HG03064 (cell line): ENCODE measurements at regions not wholly inside any gene's neighbourhood (a gene's known extent, or its start where the extent isn't known, plus 50 kb on each side); places are given as distances from the start of the nearest gene placed in this dataset.

Experiments
- ATAC-seq: cut with Tn5 transposase; IDR thresholded peaks from one replicate; pipeline ENCODE4 v1.9.1; 2021; ENCODE audit warnings: low read depth; ENCODE audit not compliant: unreplicated experiment

GRCh38 chr2:155456222-155456621 is 757.7 kb downstream of the KCNJ3 start:
- no peak for ATAC-seq

GRCh38 chr2:155442755-155443372 is 744.4 kb downstream of the KCNJ3 start:
- no peak for ATAC-seq

DNA sequence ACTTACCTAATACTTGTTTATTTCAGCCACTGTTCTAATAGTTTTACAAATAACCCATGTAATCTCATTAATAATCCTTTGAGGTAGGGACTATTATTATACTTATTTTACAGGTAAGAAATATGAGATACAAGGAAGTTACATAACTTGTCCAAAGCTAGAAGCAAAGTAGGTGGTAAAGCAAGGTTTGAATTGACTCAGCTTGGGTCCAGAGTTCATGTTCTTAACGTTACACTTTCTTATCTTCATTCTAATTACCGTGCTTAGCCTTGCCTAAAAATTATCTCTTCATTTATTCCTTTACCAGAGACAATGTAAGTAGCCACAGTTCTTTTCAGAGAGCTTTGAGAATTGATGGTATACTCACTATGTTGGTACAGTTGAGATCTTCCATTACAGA is 743.6 kb downstream of the KCNJ3 start:
- ATAC-seq = no peak

GRCh38 chr2:155431004-155431507 is 732.6 kb downstream of the KCNJ3 start:
- ATAC-seq = no peak

DNA sequence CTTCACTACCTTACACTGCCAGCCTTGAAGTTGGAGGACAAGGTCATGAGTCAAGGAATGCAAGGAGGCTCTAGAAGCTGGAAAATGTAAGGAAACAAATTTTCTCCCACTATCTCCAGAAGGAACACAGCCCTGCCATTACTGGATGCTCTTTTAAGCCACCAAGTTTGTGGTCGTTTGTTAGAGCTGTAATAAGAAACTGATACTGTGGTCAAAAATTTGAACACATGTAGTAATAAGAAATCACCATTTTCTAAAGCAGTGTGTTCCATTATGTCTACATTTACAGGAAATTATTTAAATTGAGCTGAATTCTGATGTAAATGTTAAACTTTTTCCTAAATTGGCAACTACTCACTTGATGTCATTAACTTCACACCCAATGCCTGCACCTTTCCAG is 729.0 kb downstream of the KCNJ3 start:
- no peak for ATAC-seq

- ATAC-seq = no peak
These were observed 726.0 kb downstream of the KCNJ3 start for GRCh38 chr2:155424518-155424917.

GRCh38 chr2:155418753-155419152 is 720.3 kb downstream of the KCNJ3 start:
- no peak for ATAC-seq

- peak; percentile 95 for ATAC-seq
These were observed 714.1 kb downstream of the KCNJ3 start for GRCh38 chr2:155412598-155412997.

DNA sequence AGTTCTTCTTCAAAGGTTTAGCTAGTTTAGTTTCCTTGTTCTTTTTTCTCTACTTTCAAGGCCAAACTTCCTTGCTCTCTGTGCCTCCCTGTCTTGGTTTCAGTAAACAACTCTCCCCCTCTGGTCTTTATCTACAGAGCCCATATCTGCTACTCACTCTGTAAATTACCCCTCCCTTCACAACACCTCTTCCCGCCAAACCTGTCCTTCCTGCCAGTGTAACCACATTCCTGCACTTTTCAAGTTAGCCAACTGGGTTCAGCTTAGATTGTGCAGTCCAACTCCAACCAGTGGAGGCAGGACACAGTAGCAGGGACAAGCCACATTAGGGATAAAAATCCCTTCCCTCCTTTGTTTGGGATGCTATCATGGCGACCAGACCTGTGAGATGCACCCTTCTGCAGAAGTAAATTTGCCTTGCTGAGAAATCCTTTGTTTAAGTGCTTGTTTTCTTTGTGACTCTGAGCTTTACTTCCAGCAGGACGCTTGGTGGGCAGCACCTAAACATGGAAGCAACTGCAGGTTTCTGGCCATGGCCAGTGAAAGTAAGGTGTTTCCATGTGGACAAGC is 706.0 kb downstream of the KCNJ3 start:
- no peak for ATAC-seq

DNA sequence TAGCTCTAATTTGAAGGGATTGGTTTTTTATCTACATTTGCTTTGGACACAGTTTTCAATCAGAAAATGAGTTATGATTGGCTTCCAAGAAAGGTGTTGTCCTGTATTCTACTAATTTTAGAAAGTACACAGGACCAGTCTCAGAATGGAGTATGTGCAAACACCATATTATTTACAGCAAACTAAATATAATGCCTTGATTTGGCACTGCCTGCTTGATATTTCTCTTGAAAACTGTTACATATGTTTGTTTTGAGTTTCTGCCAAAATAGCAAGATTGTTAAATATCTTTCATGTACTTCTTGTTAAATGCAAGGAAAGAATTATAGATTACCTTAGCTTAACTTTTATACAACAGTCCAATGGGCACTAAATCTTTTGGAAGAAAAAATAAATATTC is 694.9 kb downstream of the KCNJ3 start:
- ATAC-seq = no peak

GRCh38 chr2:155391613-155392130 is 693.2 kb downstream of the KCNJ3 start:
- no peak for ATAC-seq

GRCh38 chr2:155389224-155389623 is 690.7 kb downstream of the KCNJ3 start:
- no peak for ATAC-seq

- ATAC-seq = no peak
These were observed 686.1 kb downstream of the KCNJ3 start for GRCh38 chr2:155384555-155385123.

DNA sequence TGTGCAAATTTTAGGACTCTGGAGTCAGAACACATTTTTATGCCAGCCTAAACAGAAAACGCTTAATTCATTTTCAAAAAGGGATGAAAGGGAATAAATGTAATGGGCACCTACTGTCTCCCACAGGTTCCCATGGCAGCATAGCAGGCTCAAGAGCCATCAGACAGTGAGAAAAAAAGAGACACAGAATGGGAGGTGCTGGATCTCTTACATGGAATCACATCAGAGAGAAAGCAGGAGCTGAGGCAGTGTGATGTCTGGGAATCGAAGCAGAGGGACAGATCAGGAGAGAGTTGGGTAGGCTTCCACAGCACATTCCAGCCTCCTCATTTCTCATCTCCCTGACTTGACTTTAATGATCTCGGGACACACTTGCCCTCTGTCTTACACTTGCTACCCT is 684.3 kb downstream of the KCNJ3 start:
- no peak for ATAC-seq

- no peak for ATAC-seq
These were observed 682.9 kb downstream of the KCNJ3 start for GRCh38 chr2:155381436-155381835.

DNA sequence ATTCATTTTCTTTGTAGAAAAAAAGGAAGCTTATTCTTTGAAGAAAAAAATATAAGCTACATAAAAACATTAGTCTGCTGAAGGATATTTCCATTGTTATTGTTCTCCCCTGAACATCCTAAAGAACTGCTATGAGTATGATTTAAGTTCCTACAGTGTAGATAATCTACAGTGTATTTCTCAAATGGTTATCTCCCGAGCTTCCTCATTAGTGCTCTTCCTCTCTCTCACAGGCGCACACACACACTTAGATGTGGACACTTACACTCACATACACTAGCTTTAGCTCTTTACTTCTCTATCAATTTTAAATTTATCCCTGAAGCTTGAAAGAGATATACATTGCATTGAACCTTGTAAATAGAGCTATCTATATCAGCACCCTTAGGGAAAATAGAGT is 681.0 kb downstream of the KCNJ3 start:
- no peak for ATAC-seq

GRCh38 chr2:155377931-155378444 is 679.5 kb downstream of the KCNJ3 start:
- no peak for ATAC-seq

- no peak for ATAC-seq
These were observed 678.8 kb downstream of the KCNJ3 start for GRCh38 chr2:155377266-155377680.

GRCh38 chr2:155372969-155373368 is 674.5 kb downstream of the KCNJ3 start:
- ATAC-seq = no peak

- no peak for ATAC-seq
These were observed 670.4 kb downstream of the KCNJ3 start for GRCh38 chr2:155368934-155369333.

GRCh38 chr2:155364766-155365165 is 666.3 kb downstream of the KCNJ3 start:
- ATAC-seq = no peak
